ENCODE measurements at regions not wholly inside any gene's neighbourhood (a gene's known extent, or its start where the extent isn't known, plus 50 kb on each side); places are given as distances from the start of the nearest gene placed in this dataset.
"Not testable (repeated sequence)": the region's sequence is repeated elsewhere in the genome, so short reads cannot be mapped to it uniquely, and the experiment has no call there.

GRCh38 chr4:134145369-134145768 is 56.2 kb downstream of the PABPC4L start:
- no peak for DNase-seq

GRCh38 chr4:134144337-134144736 is 57.3 kb downstream of the PABPC4L start:
- DNase-seq: no peak

DNA sequence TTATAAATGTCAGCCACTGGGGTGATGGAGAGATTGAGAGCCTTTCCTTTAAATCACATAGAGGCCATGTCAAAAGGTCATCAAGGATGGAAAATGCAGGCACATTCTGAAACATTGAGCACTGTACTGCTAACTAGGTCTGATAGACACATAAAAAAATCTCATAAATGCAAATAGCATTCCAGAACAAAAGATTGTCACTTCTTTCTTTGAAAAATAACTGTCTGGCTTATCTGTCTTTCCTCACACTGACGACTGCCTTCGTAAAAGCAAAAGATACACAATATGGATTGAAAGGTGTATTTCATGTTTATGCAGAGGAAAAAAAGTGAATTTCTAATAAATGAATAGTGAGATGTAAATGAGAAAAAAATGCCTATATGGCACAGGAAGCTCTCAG is 59.9 kb downstream of the PABPC4L start:
- DNase-seq: no peak

GRCh38 chr4:134139188-134139587 is 62.4 kb downstream of the PABPC4L start:
- no peak for DNase-seq

- no peak for DNase-seq
Measured at GRCh38 chr4:134132086-134132783, 69.4 kb downstream of the PABPC4L start.

DNA sequence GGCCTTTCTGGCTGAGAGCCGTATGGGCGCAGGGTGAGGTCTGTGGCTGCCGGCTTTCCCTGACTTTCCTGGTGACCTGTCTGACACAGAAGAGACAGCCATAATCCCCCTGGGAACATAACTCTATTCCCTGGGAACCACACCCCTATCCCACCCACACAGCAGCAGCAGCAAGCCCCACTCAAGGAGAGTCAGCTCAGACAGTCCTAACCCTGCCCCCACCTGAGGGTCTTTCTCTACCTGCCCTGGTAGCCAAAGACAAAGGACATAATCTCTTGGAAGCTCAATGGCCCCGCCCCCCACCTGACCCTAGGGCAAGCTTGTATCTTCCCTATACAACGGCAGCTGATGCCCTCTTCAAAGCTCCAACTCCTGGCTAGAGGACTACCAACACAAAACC is 74.6 kb downstream of the PABPC4L start:
- DNase-seq: no peak

GRCh38 chr4:134126000-134126560 is 75.5 kb downstream of the PABPC4L start:
- no peak for DNase-seq

GRCh38 chr4:134122903-134123302 is 78.7 kb downstream of the PABPC4L start:
- no peak for DNase-seq

GRCh38 chr4:134117392-134118183 is 84.0 kb downstream of the PABPC4L start:
- no peak for DNase-seq

GRCh38 chr4:134089885-134090284 is 111.7 kb downstream of the PABPC4L start:
- DNase-seq: no peak

DNA sequence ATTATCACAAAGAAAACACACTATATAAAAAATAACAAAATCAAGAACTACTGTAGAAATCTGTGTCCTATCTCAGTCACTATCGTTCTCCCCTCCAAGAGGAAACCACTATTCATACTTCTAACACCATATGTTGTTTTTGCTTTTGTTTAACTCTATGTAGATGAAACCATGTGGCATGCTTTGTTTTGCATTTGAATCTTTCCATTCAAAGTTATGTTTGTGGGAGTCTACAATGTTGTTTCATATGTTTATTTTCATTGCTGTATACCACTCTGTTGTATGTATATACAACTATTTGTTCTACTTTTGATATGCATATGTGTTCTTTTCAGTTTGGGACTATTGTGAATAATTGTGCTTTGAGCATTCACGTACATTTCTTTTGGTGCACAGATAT is 116.1 kb downstream of the PABPC4L start:
- no peak for DNase-seq

GRCh38 chr4:134079085-134079484 is 122.5 kb downstream of the PABPC4L start:
- not testable (repeated sequence) for DNase-seq

DNA sequence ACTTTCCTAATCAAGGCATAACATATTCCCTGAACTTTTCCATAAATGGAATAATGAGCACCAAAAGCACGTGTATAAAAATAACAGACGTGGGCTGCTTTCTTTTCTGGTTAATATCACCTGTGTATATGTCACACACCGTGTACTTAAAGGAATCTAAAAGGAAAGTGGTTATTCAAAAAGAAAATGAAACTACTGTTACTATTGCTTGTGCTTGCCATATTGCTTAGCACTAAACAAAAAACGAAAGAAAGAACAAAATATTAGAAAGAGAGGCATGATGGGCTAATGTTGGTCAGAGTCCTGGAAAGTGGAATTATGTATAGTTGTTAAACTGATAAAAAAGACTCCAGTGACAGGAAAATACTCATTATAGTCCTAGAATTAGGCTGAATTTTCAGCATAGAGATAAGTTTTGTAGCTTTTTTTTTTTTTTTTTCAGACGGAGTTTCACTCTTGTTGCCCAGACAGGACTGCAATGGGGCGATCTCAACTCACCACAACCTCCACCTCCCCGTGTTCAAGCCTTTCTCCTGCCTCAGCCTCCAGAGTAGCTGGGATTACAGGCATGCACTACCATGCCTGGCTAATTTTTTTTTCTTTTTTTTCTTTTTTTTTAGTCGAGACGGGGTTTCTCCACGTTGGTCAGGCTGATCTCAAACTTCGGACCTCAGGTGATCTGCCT is 123.2 kb downstream of the PABPC4L start:
- no peak for DNase-seq

DNA sequence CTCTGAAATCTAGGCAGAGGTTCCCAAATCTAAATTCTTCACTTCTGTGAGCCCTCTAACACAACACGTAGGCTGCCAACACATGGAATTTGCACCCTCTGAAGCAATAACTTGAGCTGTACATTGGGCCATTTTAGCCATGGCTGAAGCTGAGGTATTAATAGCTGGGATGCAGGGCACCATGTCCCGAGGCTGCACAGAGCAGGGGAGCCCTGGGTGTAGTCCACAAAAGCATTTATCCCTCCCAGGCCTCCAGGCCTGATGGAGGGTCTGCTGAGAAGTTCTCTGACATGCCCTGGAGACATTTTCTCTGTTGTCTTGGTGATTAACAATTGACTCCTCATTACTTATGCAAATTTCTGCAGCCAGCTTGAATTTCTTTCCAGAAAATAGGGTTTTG is 127.9 kb downstream of the PABPC4L start:
- no peak for DNase-seq

- no peak for DNase-seq
Measured at GRCh38 chr4:134072137-134072536, 129.5 kb downstream of the PABPC4L start.

- DNase-seq: no peak
Measured at GRCh38 chr4:134070174-134070573, 131.4 kb downstream of the PABPC4L start.

DNA sequence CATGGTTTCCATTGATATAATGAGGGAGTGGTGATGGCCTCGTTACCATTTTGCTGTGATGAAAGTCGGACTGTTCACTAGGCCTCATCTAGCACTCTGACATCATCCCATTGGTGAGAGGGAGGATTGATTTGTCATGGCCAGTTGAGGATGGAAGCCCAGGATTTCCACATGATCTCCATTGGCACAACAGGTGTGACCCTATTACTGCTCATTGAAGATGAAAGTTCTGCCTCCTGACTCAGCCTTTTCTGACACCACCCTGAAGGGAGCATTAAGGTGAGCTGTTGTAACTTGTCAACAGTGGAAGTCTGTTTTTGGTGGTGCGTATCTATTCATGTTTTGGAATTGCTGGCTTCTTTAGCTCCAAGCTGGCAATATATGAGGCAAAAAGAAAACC is 144.2 kb downstream of the PABPC4L start:
- no peak for DNase-seq

DNA sequence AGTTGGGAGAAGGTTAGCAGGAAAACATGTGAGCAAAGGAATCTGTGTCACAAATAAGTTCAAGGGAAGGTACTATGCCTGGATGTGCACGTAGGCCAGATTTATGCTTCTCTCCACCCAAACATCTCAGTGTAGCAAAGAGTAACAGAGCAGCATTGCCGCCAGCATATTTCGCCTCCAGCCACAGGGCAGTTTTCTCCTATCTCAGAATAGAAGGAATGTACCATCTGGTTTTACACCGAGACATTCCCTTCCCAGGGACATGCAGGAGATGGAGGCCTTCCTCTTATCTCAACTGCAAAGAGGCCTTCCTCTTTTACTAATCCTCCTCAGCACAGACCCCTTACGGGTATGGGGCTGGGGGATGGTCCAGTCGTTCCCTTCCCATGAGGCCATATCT is 155.4 kb downstream of the PABPC4L start:
- DNase-seq: not testable (repeated sequence)

DNA sequence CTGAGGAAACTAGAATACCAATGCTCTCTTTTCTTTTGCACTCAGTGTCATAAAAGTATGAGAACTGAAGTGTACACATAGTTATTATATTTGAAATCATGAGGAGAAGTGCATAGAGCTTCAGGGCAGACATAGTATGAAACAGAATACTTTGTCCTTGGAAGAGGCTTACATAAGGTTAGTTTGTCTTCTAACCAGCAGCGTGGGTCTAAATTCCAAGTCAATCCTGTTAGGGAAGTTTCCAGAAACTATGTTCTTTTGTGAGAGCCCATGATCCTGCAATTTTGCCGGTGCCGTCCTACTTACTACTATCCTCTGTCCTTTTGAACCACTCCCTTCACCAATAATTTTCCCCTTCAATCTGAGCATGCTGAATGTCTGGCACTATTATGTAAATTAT is 156.2 kb downstream of the PABPC4L start:
- DNase-seq: no peak

GRCh38 chr4:134043266-134043665 is 158.3 kb downstream of the PABPC4L start:
- DNase-seq: no peak

GRCh38 chr4:134028421-134028820 is 173.2 kb downstream of the PABPC4L start:
- DNase-seq: no peak

DNA sequence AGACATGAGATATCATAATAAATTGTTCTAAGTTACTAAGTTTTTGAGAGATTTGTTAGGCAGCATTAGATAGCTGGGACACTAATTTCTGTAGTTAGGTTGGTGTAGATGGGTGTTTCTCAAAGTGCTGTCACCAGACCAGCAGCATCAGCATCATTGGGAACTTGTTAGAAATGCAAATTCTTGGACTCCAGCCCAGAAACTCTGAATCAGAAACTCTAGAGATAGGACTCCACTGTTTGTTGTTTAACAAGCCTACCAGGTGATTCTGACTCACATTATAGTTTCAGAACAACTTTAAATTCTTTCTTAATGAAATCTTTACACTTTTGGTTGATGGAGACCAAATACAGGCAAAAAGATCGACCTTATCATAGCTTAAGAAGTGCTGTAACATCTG is 173.7 kb downstream of the PABPC4L start:
- no peak for DNase-seq

GRCh38 chr4:134024251-134024650 is 177.3 kb downstream of the PABPC4L start:
- DNase-seq: no peak

- DNase-seq: no peak
Measured at GRCh38 chr4:134019657-134020056, 181.9 kb downstream of the PABPC4L start.

Data from hippocampal formation (tissue), 2 donors.